ENCODE measurements at regions not wholly inside any gene's neighbourhood (a gene's known extent, or its start where the extent isn't known, plus 50 kb on each side); places are given as distances from the start of the nearest gene placed in this dataset.

GRCh38 chr4:11194431-11194830 lies 234.3 kb downstream of the HS3ST1 start:
- CTCF ChIA-PET: interaction anchor here (0.8 kb wide), 1 partner anchor 9 kb away, joined by 3 read pairs; no protein-coding TSS in a partner anchor
- DNase-seq: no peak

GRCh38 chr4:11189756-11190155 lies 238.9 kb downstream of the HS3ST1 start:
- POLR2A ChIA-PET: no interaction called here
- TF ChIP-seq MAX (IDR thresholded peaks at IDR 0.05; ENCODE audit: low read depth) (no peak), ZBTB33 (IDR thresholded peaks at IDR 0.05; ENCODE audit: borderline replicate concordance, low read depth) (no peak), USF2 (IDR thresholded peaks at IDR 0.05; ENCODE audit: borderline replicate concordance, low read depth, low read length) (no peak), RCOR1 (IDR thresholded peaks at IDR 0.05; ENCODE audit: low read length) (no peak), GATA2 (CRISPR knock-in tag; IDR thresholded peaks at IDR 0.05) (no peak), RXRA (IDR thresholded peaks at IDR 0.05; ENCODE audit: borderline replicate concordance, low read depth) (no peak), POLR2AphosphoS5 (IDR thresholded peaks at IDR 0.05; ENCODE audit: low read depth, low read length) (no peak), FOXM1 (IDR thresholded peaks at IDR 0.05; ENCODE audit: low read depth) (no peak), MEF2A (IDR thresholded peaks at IDR 0.05; ENCODE audit: borderline replicate concordance, low read depth) (no peak), SMC3 (IDR thresholded peaks at IDR 0.05; ENCODE audit: low read depth, low read length) (no peak), TAF1 (IDR thresholded peaks at IDR 0.05; ENCODE audit: borderline replicate concordance, low read depth, low read length) (no peak), RFX5 (IDR thresholded peaks at IDR 0.05; ENCODE audit: low read length) (no peak), NRF1 (IDR thresholded peaks at IDR 0.05; ENCODE audit: low read depth, low read length) (no peak), EP300 (IDR thresholded peaks at IDR 0.05; ENCODE audit: borderline replicate concordance in 1 of 2, low read depth in 1 of 2, low read length in 1 of 2) (no peak)

More at GRCh38 chr4:11194431-11194830, 234.3 kb downstream of the HS3ST1 start:
- Histone ChIP-seq H3K9me2 (no peaks in the 10 kb centered on the region), H3K27me3 (ENCODE audit: insufficient read depth) (no peaks in the 10 kb centered on the region), H3F3A (replicated peaks; ENCODE audit: insufficient read depth) (no peaks in the 10 kb centered on the region), H3K79me2 (ENCODE audit: insufficient read depth) (no peaks in the 10 kb centered on the region), H3K4me2 (no peak overlapping the region), H3K4me1 (ENCODE audit: control insufficient read depth in 1 of 2, insufficient read depth in 2 of 2, low read depth in 1 of 2, low read length in 1 of 2) (no peaks in the 10 kb centered on the region), H3K9me3 (no peaks in the 10 kb centered on the region), H3K36me3 (replicated peaks in 1 of 2; ENCODE audit: control insufficient read depth in 1 of 2, insufficient read depth in 2 of 2, low read length in 1 of 2) (no peaks in the 10 kb centered on the region), H2AFZ (ENCODE audit: low read depth) (no peak overlapping the region), H3K27ac (ENCODE audit: low read depth in 2 of 2, low read length in 1 of 2) (no peak overlapping the region), H3K9ac (no peak overlapping the region), H3K4me3 (ENCODE audit: low read depth in 2 of 2, low read length in 1 of 2) (no peak overlapping the region), H4K20me1 (ENCODE audit: insufficient read depth) (no peaks in the 10 kb centered on the region)
- TF ChIP-seq TEAD4 (IDR thresholded peaks at IDR 0.05; ENCODE audit: borderline replicate concordance, insufficient read depth): no peak
- TF ChIP-seq CHD2 (IDR thresholded peaks at IDR 0.05; ENCODE audit: low read length, partially characterized antibody): no peak
- no peak for TF ChIP-seq EZH2phosphoT487 (IDR thresholded peaks at IDR 0.05; ENCODE audit: borderline replicate concordance, low read depth)
- TF ChIP-seq ELF1 (IDR thresholded peaks at IDR 0.05): no peak
- no peak for TF ChIP-seq GABPA (IDR thresholded peaks at IDR 0.05; ENCODE audit: low read depth)
- TF ChIP-seq TCF12 (IDR thresholded peaks at IDR 0.05): no peak
- TF ChIP-seq FOXM1 (IDR thresholded peaks at IDR 0.05; ENCODE audit: low read depth): no peak
- no peak for TF ChIP-seq JUND (IDR thresholded peaks at IDR 0.05)
- no peak for TF ChIP-seq ZBTB33 (IDR thresholded peaks at IDR 0.05; ENCODE audit: borderline replicate concordance, low read depth)
- no peak for TF ChIP-seq RXRA (IDR thresholded peaks at IDR 0.05; ENCODE audit: borderline replicate concordance, low read depth)
- no peak for TF ChIP-seq USF2 (IDR thresholded peaks at IDR 0.05; ENCODE audit: borderline replicate concordance, low read depth, low read length)
- no peak for TF ChIP-seq SMC3 (IDR thresholded peaks at IDR 0.05; ENCODE audit: low read depth, low read length)
- WGBS (ENCODE audit: low lambda C conversion rate): 0% methylated on average over 3 of the region's 3 CpGs
- POLR2A ChIA-PET: no interaction called here

More at GRCh38 chr4:11189756-11190155, 238.9 kb downstream of the HS3ST1 start:
- Histone ChIP-seq H3K4me3 (ENCODE audit: low read depth in 2 of 2, low read length in 1 of 2) (no peak overlapping the region), H3K36me3 (replicated peaks in 1 of 2; ENCODE audit: control insufficient read depth in 1 of 2, insufficient read depth in 2 of 2, low read length in 1 of 2) (no peaks in the 10 kb centered on the region), H3F3A (replicated peaks; ENCODE audit: insufficient read depth) (no peaks in the 10 kb centered on the region), H4K20me1 (ENCODE audit: insufficient read depth) (no peaks in the 10 kb centered on the region), H2AFZ (ENCODE audit: low read depth) (no peak overlapping the region), H3K27ac (ENCODE audit: low read depth in 2 of 2, low read length in 1 of 2) (no peak overlapping the region), H3K4me2 (no peak overlapping the region), H3K4me1 (ENCODE audit: control insufficient read depth in 1 of 2, insufficient read depth in 2 of 2, low read depth in 1 of 2, low read length in 1 of 2) (no peaks in the 10 kb centered on the region), H3K9me3 (no peaks in the 10 kb centered on the region), H3K27me3 (ENCODE audit: insufficient read depth) (no peaks in the 10 kb centered on the region), H3K9ac (no peak overlapping the region), H3K79me2 (ENCODE audit: insufficient read depth) (no peaks in the 10 kb centered on the region), H3K9me2 (no peaks in the 10 kb centered on the region)
- 0% methylated on average over 2 of the region's 2 CpGs for WGBS (ENCODE audit: low lambda C conversion rate)
- DNase-seq: no peak
- CTCF ChIA-PET: no interaction called here

Measured in SK-N-SH (cell line).